T-helper 2 cell treated with Interferon-gamma antibody and Interleukin-4, amounts not matched to agents 5 μg/mL and 100 μg/mL, for 36 hours (primary cell): ENCODE measurements at regions not wholly inside any gene's neighbourhood (a gene's known extent, or its start where the extent isn't known, plus 50 kb on each side); places are given as distances from the start of the nearest gene placed in this dataset.

Experiments used
- DNase-seq: peaks from one replicate; pipeline ENCODE4 v3.0.0; 2021; ENCODE audit warnings: low spot score
- H3K27ac Mint-ChIP-seq: one replicate; pipeline ENCODE4 v1.8.0; 2021; ENCODE audit warnings: mild to moderate bottlenecking, mixed read lengths
- H3K27me3 Mint-ChIP-seq: one replicate; pipeline ENCODE4 v1.8.0; 2021; ENCODE audit warnings: low read depth, mixed read lengths
- H3K36me3 Mint-ChIP-seq: one replicate; pipeline ENCODE4 v1.8.0; 2021; ENCODE audit warnings: low read depth, mixed read lengths
- H3K4me1 Mint-ChIP-seq: one replicate; pipeline ENCODE4 v1.8.0; 2021; ENCODE audit warnings: low read depth, mixed read lengths
- H3K4me3 Mint-ChIP-seq: one replicate; pipeline ENCODE4 v1.8.0; 2022; ENCODE audit warnings: mild to moderate bottlenecking, moderate library complexity, mixed read lengths
- H3K9me3 Mint-ChIP-seq: one replicate; pipeline ENCODE4 v1.8.0; 2021; ENCODE audit warnings: mixed read lengths

DNA sequence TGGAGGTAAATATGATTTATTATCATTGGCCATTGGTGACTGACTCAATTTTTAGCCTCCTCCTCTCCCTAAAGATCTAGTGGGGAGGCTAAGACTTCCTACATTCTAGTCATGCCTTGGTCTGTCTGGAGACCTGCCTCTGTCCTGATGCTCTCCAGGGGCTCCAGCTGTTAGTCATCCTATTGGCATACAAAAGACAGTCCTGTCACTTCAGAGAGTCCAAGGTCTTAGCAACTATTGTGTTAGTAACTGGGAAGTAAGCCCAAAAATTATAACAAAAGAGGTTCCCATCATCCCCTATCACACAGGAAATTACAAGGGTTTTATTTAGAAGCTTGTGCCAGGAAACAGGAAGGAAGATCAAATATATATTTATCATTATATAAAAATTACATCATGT, 400.6 kb upstream of the VSTM2A start:
- H3K4me1 Mint-ChIP-seq, result no peaks in the 10 kb centered on the region
- H3K36me3 Mint-ChIP-seq, result no peaks in the 10 kb centered on the region
- no peaks in the 10 kb centered on the region for H3K27me3 Mint-ChIP-seq
- no peak for DNase-seq
- no peak overlapping the region for H3K4me3 Mint-ChIP-seq
- no peak overlapping the region for H3K27ac Mint-ChIP-seq
- peaks cover 49% of the 10 kb centered on the region for H3K9me3 Mint-ChIP-seq

DNA sequence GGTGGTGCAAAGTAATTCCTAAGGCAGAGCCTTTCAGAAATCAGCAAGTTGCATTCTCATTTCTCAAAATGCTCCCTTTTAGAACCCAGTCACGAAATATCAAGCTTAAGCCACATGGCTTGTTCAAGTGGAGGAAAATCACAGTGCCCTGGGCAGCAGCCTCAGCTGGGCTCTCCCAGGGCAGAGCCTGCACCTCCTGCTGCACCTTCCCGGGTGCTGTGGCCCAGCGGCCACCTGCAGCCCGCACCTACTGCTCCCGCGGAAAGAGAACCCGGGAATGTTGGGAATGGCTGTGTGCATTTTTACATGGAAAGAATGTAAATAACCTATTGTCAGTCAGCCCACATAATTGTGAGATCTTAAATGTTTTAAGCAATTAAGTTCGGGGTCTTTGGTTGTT, 396.5 kb upstream of the VSTM2A start:
- no peaks in the 10 kb centered on the region for H3K36me3 Mint-ChIP-seq
- H3K9me3 Mint-ChIP-seq, result peaks cover 58% of the 10 kb centered on the region
- H3K27me3 Mint-ChIP-seq, result no peaks in the 10 kb centered on the region
- H3K4me1 Mint-ChIP-seq, result no peaks in the 10 kb centered on the region
- no peak for DNase-seq
- no peak overlapping the region for H3K27ac Mint-ChIP-seq
- H3K4me3 Mint-ChIP-seq, result no peak overlapping the region

DNA sequence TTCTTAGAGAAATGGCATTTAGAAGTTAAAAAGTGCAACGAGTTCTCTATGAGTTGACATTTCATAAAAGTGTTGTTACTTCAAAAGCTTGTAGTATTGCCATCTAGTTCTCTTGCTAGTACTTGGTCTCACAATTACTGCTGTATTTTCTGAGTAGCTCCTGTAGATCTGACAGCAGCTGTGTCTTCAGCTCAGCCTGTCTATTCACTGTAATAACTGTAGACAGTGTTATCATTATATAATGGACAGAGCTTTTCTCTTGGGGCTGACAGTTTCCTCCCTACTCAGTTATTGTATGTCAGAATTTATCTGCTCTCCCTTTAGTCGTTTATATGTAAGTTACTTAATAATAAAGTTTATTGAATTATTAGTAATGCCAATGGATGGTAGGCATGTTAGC, 388.7 kb upstream of the VSTM2A start:
- no peaks in the 10 kb centered on the region for H3K36me3 Mint-ChIP-seq
- H3K4me3 Mint-ChIP-seq, result no peak overlapping the region
- no peak for DNase-seq
- H3K27me3 Mint-ChIP-seq, result no peaks in the 10 kb centered on the region
- H3K9me3 Mint-ChIP-seq, result peaks cover 59% of the 10 kb centered on the region
- no peaks in the 10 kb centered on the region for H3K4me1 Mint-ChIP-seq
- no peak overlapping the region for H3K27ac Mint-ChIP-seq

DNA sequence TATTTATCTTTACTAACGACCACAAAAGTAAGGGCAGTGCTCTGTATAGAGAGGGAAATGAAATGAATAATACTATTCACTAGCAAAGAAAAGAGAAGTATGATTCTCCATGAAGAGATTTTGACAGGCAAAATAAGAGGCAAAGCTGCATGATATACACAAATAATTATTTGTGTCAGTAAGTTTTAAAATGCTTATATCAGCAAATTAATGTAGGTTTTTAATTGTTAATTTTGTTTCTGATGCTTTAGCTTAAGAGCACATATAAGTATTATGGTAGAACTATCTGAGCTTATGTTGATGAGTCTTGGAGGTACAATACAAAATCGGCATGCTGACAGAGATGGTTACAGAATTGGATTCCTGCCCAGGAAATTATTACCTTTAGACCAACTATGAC, 383.1 kb upstream of the VSTM2A start:
- no peak for DNase-seq
- H3K4me3 Mint-ChIP-seq, result no peak overlapping the region
- no peaks in the 10 kb centered on the region for H3K4me1 Mint-ChIP-seq
- H3K36me3 Mint-ChIP-seq, result no peaks in the 10 kb centered on the region
- no peaks in the 10 kb centered on the region for H3K27me3 Mint-ChIP-seq
- no peak overlapping the region for H3K27ac Mint-ChIP-seq
- H3K9me3 Mint-ChIP-seq, result peaks cover 57% of the 10 kb centered on the region

DNA sequence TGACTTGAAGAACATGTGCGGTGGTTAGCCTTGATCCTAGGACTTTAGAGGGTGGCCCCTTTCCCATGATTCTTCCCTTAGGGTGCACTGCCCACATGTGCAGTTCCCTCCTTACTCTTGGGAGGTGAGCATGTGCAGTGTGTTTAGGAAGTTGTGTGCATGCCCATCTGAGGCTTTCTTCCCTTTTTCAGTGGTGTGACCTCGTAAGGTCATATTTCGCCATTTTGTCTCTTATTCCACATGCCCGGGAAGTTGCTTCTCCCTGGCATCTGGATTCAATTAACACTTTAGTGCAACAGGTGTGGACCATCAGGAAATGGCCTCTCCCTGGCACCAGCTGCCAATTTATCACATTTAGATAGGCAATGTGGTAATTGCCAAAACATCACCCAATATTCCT, 380.6 kb upstream of the VSTM2A start:
- Mint-ChIP-seq H3K36me3 (no peaks in the 10 kb centered on the region), H3K4me3 (no peak overlapping the region), H3K27ac (no peak overlapping the region), H3K4me1 (no peaks in the 10 kb centered on the region), H3K27me3 (no peaks in the 10 kb centered on the region), H3K9me3 (peaks cover 50% of the 10 kb centered on the region)
- DNase-seq, result no peak

DNA sequence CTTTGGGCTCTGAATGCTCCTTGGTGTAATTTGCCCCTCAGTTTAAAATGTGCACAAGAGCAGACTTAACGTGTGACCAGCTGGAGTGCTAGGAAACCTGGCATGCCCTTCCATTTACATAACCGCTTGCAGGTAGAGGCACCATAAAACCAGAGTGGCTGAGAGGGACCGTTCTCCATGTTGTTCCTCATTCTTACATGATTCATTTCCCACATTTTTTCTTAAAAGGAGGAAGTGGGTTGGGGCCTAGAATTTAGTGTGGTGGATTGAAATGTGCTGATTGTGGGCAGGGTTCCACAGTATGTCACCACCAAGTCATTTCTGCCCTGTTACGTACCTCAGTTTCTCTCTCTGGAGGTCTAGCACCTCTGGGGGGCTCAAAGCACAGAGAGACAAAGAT, 375.8 kb upstream of the VSTM2A start:
- Mint-ChIP-seq H3K4me1 (no peaks in the 10 kb centered on the region), H3K27ac (no peak overlapping the region), H3K27me3 (no peaks in the 10 kb centered on the region), H3K4me3 (no peak overlapping the region), H3K36me3 (no peaks in the 10 kb centered on the region), H3K9me3 (peaks cover 37% of the 10 kb centered on the region)
- DNase-seq, result no peak

DNA sequence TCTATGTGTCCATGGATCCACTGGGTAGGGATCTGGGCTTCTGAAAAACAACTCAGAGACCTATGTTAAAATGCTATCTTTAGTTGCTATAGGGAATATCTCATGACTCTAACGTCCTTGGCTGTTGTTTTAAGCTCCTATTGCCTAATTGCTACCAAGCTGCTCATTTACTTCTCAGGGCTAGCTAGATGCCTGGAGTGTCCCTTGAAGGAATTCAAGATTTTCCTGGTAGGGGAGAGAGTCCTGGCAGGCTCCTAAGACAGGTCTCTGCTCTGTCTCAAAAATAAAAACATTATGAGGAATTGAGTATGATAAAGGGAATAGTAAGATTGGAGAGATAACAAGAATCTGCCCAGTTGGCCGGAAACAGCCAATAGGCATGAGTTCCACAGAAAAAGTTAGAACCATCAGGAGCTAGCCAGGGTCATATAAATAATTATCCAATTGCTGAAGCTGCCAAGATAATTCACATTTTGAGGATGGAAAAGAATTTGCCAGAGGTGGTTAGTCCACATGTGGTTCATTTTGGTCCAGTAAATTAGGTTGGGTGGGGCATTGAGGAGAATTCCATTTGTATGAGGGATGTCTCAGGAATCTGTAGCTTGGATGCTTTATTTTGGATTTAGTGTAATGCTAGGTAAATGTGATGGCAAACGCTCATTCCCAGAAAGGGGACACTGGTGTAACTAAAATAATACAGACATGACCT, 362.7 kb upstream of the VSTM2A start:
- Mint-ChIP-seq H3K27me3 (no peaks in the 10 kb centered on the region), H3K4me1 (no peaks in the 10 kb centered on the region), H3K9me3 (peaks cover 56% of the 10 kb centered on the region), H3K36me3 (no peaks in the 10 kb centered on the region), H3K27ac (no peak overlapping the region), H3K4me3 (no peak overlapping the region)
- no peak for DNase-seq

- Mint-ChIP-seq H3K36me3 (no peaks in the 10 kb centered on the region), H3K27ac (no peak overlapping the region), H3K27me3 (no peaks in the 10 kb centered on the region), H3K4me3 (no peak overlapping the region), H3K4me1 (no peaks in the 10 kb centered on the region), H3K9me3 (peaks cover 65% of the 10 kb centered on the region)
- no peak for DNase-seq
Observed at GRCh38 chr7:54180796-54181195, 361.4 kb upstream of the VSTM2A start.

DNA sequence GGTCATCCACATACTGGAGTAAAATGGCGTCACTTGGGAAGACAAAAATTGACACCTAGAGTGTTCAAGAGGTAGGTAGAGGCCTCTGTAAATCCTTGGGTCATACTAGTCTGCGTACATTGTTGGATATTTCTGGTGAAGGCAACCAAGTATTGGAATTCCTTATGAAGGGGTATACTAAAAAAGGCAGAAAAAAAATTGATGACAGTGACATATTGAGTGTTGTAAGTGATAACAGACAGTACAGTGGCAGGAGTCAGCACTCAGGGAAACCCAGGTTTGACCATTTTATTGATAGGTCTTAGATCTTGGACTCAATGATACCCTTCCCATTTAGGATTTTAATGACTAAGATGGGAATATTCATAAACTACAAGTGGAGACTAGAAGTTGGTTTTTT, 359.1 kb upstream of the VSTM2A start:
- no peaks in the 10 kb centered on the region for H3K4me1 Mint-ChIP-seq
- no peak overlapping the region for H3K4me3 Mint-ChIP-seq
- H3K27me3 Mint-ChIP-seq, result no peaks in the 10 kb centered on the region
- no peak for DNase-seq
- no peaks in the 10 kb centered on the region for H3K36me3 Mint-ChIP-seq
- H3K9me3 Mint-ChIP-seq, result peaks cover 67% of the 10 kb centered on the region
- no peak overlapping the region for H3K27ac Mint-ChIP-seq

DNA sequence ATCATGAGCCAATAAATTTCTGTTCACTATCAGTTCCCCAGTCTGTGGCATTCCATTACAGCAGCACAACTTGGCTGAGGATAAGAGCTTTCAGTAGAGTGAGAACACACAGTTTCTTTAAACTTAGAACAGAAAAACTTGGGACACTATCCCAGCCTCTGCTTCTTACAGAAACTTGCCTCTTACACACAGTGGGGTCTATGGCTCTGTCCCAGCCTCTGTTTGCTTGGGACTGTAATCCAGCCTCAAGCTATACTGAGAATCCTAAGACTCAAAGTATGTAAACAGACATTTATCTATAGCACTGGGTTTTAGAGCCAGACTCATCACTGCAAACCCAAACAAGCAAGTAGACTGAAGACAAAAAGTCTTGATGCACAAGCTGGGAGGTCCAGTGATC, 355.8 kb upstream of the VSTM2A start:
- H3K4me3 Mint-ChIP-seq, result no peak overlapping the region
- no peak for DNase-seq
- no peaks in the 10 kb centered on the region for H3K27me3 Mint-ChIP-seq
- H3K4me1 Mint-ChIP-seq, result no peaks in the 10 kb centered on the region
- H3K27ac Mint-ChIP-seq, result no peak overlapping the region
- peaks cover 62% of the 10 kb centered on the region for H3K9me3 Mint-ChIP-seq
- H3K36me3 Mint-ChIP-seq, result no peaks in the 10 kb centered on the region

DNA sequence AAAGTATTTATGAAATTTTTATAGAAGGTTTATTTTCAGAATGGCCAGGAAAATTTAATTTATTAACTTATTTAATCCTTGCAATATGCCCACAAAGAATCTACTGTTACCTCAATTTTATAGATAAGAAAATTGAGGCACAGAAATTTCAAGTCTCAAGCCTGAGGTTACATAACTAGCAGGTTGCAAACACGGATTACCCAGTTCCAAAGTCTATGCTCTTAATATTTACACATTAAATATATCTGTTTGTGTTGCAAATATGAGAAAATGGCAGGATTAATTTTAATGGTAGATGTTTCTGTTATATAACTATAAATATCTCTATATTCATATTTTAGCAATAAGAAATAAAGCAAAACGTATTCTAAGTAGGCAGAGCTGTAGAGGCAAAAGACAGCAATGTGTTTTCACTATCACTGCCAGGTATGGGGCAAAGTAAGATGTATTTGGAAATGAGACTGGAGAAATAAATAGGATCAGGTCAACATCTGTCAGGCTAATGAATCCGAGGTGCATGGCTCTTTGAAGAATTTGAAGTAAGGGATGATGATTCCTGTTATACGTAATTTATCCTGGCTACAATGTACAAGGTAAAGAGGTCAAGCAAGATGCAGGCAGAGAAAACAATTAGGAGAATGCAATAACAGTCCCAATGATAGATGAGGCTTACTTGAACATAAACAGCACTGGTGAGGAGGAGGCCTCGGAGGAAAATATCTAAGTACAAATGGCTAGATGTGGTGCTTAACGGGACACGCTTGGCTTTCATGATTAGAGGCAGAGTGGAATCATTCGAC, 354.1 kb upstream of the VSTM2A start:
- Mint-ChIP-seq H3K27me3 (no peaks in the 10 kb centered on the region), H3K27ac (no peak overlapping the region), H3K36me3 (no peaks in the 10 kb centered on the region), H3K4me3 (no peak overlapping the region), H3K4me1 (no peaks in the 10 kb centered on the region), H3K9me3 (peaks cover 54% of the 10 kb centered on the region)
- DNase-seq, result no peak

- H3K27ac Mint-ChIP-seq, result no peak overlapping the region
- DNase-seq, result no peak
- H3K4me1 Mint-ChIP-seq, result no peaks in the 10 kb centered on the region
- no peaks in the 10 kb centered on the region for H3K27me3 Mint-ChIP-seq
- peaks cover 56% of the 10 kb centered on the region for H3K9me3 Mint-ChIP-seq
- H3K4me3 Mint-ChIP-seq, result no peak overlapping the region
- no peaks in the 10 kb centered on the region for H3K36me3 Mint-ChIP-seq
Observed at GRCh38 chr7:54188843-54189242, 353.3 kb upstream of the VSTM2A start.

DNA sequence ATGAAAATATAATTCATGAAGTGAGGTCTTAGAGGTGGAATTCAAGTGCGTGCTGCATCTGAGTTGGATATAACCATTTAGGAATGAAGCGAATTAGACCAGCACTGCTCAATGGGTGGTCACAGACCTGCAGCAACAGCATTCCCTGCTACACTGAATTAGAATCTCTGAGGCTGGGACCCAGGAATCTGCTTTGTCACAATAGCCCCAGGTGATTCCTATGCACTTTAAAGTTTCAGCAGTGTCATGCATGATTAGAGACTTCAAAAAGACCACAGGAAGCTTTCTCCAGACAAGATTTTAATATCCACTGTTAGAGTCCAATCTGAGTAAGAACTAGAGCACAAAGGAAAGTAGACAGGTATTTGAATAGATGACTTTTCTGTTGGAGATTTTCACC, 352.8 kb upstream of the VSTM2A start:
- Mint-ChIP-seq H3K36me3 (no peaks in the 10 kb centered on the region), H3K4me3 (no peak overlapping the region), H3K27me3 (no peaks in the 10 kb centered on the region), H3K9me3 (peaks cover 55% of the 10 kb centered on the region), H3K27ac (no peak overlapping the region), H3K4me1 (no peaks in the 10 kb centered on the region)
- DNase-seq, result no peak

DNA sequence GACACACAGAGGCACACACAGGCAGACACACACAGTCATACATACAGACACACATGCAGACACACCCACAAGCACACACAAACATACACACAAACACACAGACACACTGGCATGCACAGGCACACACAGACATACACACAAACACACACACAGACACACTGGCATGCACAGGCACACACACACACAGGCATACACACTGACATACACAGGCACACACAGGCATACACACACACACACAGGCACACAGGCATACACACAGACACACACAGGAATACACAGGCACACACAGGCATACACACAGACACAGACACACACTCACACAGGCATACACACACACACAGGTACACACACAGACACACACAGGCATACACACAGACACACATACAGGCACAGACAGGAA, 340.7 kb upstream of the VSTM2A start:
- no peaks in the 10 kb centered on the region for H3K27me3 Mint-ChIP-seq
- H3K9me3 Mint-ChIP-seq, result peaks cover 30% of the 10 kb centered on the region
- no peak overlapping the region for H3K4me3 Mint-ChIP-seq
- H3K27ac Mint-ChIP-seq, result no peak overlapping the region
- no peaks in the 10 kb centered on the region for H3K4me1 Mint-ChIP-seq
- no peaks in the 10 kb centered on the region for H3K36me3 Mint-ChIP-seq
- no peak for DNase-seq

- Mint-ChIP-seq H3K4me1 (no peaks in the 10 kb centered on the region), H3K36me3 (no peaks in the 10 kb centered on the region), H3K27me3 (no peaks in the 10 kb centered on the region), H3K27ac (no peak overlapping the region), H3K4me3 (no peak overlapping the region), H3K9me3 (peaks cover 68% of the 10 kb centered on the region)
- DNase-seq, result no peak
Observed at GRCh38 chr7:54215424-54215823, 326.8 kb upstream of the VSTM2A start.
